H9 (cell line): ENCODE measurements at regions not wholly inside any gene's neighbourhood (a gene's known extent, or its start where the extent isn't known, plus 50 kb on each side); places are given as distances from the start of the nearest gene placed in this dataset.

Source experiments
- DNase-seq: peaks from one replicate; pipeline ENCODE4 v3.0.0-alpha.2; 2017
- H2AFZ ChIP-seq: one replicate; pipeline ENCODE4 v1.6.1; 2013; ENCODE audit warnings: mild to moderate bottlenecking, low read length, control low read depth, moderate library complexity
- H2AK5ac ChIP-seq: 2 replicates; pipeline ENCODE4 v1.6.1; 2013; ENCODE audit warnings: low read length, control low read depth, mixed read lengths; ENCODE audit not compliant: insufficient read length
- H2BK120ac ChIP-seq: one replicate; pipeline ENCODE4 v1.6.1; 2013; ENCODE audit warnings: low read depth, mild to moderate bottlenecking, low read length, control low read depth, inconsistent platforms; ENCODE audit not compliant: poor library complexity, severe bottlenecking
- H2BK12ac ChIP-seq: 2 replicates; pipeline ENCODE4 v1.6.1; 2013; ENCODE audit warnings: low read length, control low read depth, mixed read lengths, low read depth; ENCODE audit not compliant: insufficient read length
- H2BK15ac ChIP-seq: 2 replicates; pipeline ENCODE4 v1.6.1; 2013; ENCODE audit warnings: low read depth, low read length, control low read depth
- H2BK20ac ChIP-seq: one replicate; pipeline ENCODE4 v1.6.1; 2013; ENCODE audit warnings: low read depth, mild to moderate bottlenecking, low read length, control low read depth, inconsistent platforms; ENCODE audit not compliant: poor library complexity, severe bottlenecking
- H2BK5ac ChIP-seq: 2 replicates; pipeline ENCODE4 v1.6.1; 2013; ENCODE audit warnings: low read length, control low read depth, mixed read lengths; ENCODE audit not compliant: insufficient read length
- H3K14ac ChIP-seq: 2 replicates; pipeline ENCODE4 v1.6.1; 2013; ENCODE audit warnings: low read length, control low read depth; ENCODE audit not compliant: insufficient read depth
- H3K18ac ChIP-seq: 2 replicates; pipeline ENCODE4 v1.6.1; 2013; ENCODE audit warnings: low read depth, mild to moderate bottlenecking, mixed read lengths, low read length, control low read depth; ENCODE audit not compliant: insufficient read length
- H3K23ac ChIP-seq: 2 replicates; pipeline ENCODE4 v1.6.1; 2013; ENCODE audit warnings: low read length, control low read depth, mixed read lengths, low read depth; ENCODE audit not compliant: insufficient read length
- H3K23me2 ChIP-seq: 2 replicates; pipeline ENCODE4 v1.6.1; 2013; ENCODE audit warnings: low read depth, mild to moderate bottlenecking, mixed read lengths, low read length, control low read depth; ENCODE audit not compliant: insufficient read length, poor library complexity, severe bottlenecking
- H3K27ac ChIP-seq: 2 replicates; pipeline ENCODE4 v1.5.1; 2013; ENCODE audit warnings: low read length, control low read depth, mixed read lengths, low read depth; ENCODE audit not compliant: insufficient read length
- H3K27me3 ChIP-seq: 2 replicates; pipeline ENCODE4 v1.6.1; 2013; ENCODE audit warnings: low read length, control low read depth, inconsistent platforms; ENCODE audit not compliant: insufficient read depth
- H3K4ac ChIP-seq: 2 replicates; pipeline ENCODE4 v1.6.1; 2013; ENCODE audit warnings: low read depth, mild to moderate bottlenecking, control low read depth, inconsistent platforms, low read length, moderate library complexity
- H3K4me1 ChIP-seq: 2 replicates; pipeline ENCODE4 v1.6.1; 2013; ENCODE audit warnings: low read length, control low read depth, inconsistent platforms; ENCODE audit not compliant: insufficient read depth
- H3K4me2 ChIP-seq: 2 replicates; pipeline ENCODE4 v1.6.1; 2013; ENCODE audit warnings: low read length, control low read depth, mixed read lengths; ENCODE audit not compliant: insufficient read length, insufficient read depth
- H3K56ac ChIP-seq: 2 replicates; pipeline ENCODE4 v1.6.1; 2013; ENCODE audit warnings: low read depth, mild to moderate bottlenecking, mixed read lengths, low read length, control low read depth; ENCODE audit not compliant: insufficient read length
- H3K79me1 ChIP-seq: 2 replicates; pipeline ENCODE4 v1.6.1; 2013; ENCODE audit warnings: low read depth, mild to moderate bottlenecking, moderate library complexity, low read length, control low read depth, inconsistent platforms; ENCODE audit not compliant: insufficient read depth, poor library complexity, severe bottlenecking
- H3K79me2 ChIP-seq: 2 replicates; pipeline ENCODE4 v1.6.1; 2013; ENCODE audit warnings: low read length, control low read depth, inconsistent platforms; ENCODE audit not compliant: insufficient read depth
- H3K9ac ChIP-seq: 2 replicates; pipeline ENCODE4 v1.6.1; 2013; ENCODE audit warnings: low read length, control low read depth, mixed read lengths; ENCODE audit not compliant: insufficient read length; ENCODE audit errors: extremely low read depth
- H3K9me3 ChIP-seq: one replicate; pipeline ENCODE4 v1.6.1; 2013; ENCODE audit warnings: low read depth, low read length, inconsistent platforms; ENCODE audit not compliant: control insufficient read depth
- H3T11ph ChIP-seq: one replicate; pipeline ENCODE4 v1.6.1; 2013; ENCODE audit warnings: mild to moderate bottlenecking, low read length, control low read depth, inconsistent platforms
- H4K20me1 ChIP-seq: one replicate; pipeline ENCODE4 v1.6.1; 2013; ENCODE audit not compliant: control insufficient read depth, insufficient read length, insufficient read depth
- H4K5ac ChIP-seq: 2 replicates; pipeline ENCODE4 v1.6.1; 2013; ENCODE audit warnings: low read depth, mild to moderate bottlenecking, mixed read lengths, low read length, control low read depth; ENCODE audit not compliant: insufficient read length
- H4K8ac ChIP-seq: replicated peaks from 2 replicates; pipeline ENCODE4 v1.6.1; 2013; ENCODE audit warnings: low read length, control low read depth, mixed read lengths, low read depth; ENCODE audit not compliant: insufficient read length
- H4K91ac ChIP-seq: 2 replicates; pipeline ENCODE4 v1.6.1; 2013; ENCODE audit warnings: low read depth, mild to moderate bottlenecking, moderate library complexity, mixed read lengths, low read length, control low read depth; ENCODE audit not compliant: insufficient read length
- H3K27ac Mint-ChIP-seq, 3 experiments: 2 replicates in 2 of 3; 3 replicates in 1 of 3; pipeline ENCODE4 v1.8.0; 2020 to 2021; ENCODE audit warnings: mixed read lengths in 3 of 3, mild to moderate bottlenecking in 1 of 3, moderate library complexity in 1 of 3
- H3K27me3 Mint-ChIP-seq: 2 replicates; pipeline ENCODE4 v1.8.0; 2021; ENCODE audit warnings: low read depth, mild to moderate bottlenecking, moderate library complexity, mixed read lengths
- H3K36me3 Mint-ChIP-seq, 3 experiments: 2 replicates in 2 of 3; 3 replicates in 1 of 3; pipeline ENCODE4 v1.8.0; 2020 to 2021; ENCODE audit warnings: low read depth in 3 of 3, mixed read lengths in 3 of 3; ENCODE audit not compliant: insufficient read depth in 1 of 3
- H3K4me1 Mint-ChIP-seq, 2 experiments: 2 replicates each; pipeline ENCODE4 v1.8.0; 2020; ENCODE audit warnings: mixed read lengths in 2 of 2
- H3K4me3 Mint-ChIP-seq, 2 experiments: 2 replicates in 1 of 2; 3 replicates in 1 of 2; pipeline ENCODE4 v1.8.0; 2020 to 2021; ENCODE audit warnings: mild to moderate bottlenecking in 2 of 2, mixed read lengths in 2 of 2, moderate library complexity in 1 of 2
- H3K9me3 Mint-ChIP-seq, 2 experiments: 2 replicates in 1 of 2; 3 replicates in 1 of 2; pipeline ENCODE4 v1.8.0; 2020; ENCODE audit warnings: mild to moderate bottlenecking in 2 of 2, mixed read lengths in 2 of 2, moderate library complexity in 1 of 2
- TF ChIP-seq, protein P1 (sequence below): fragments of 200-600 bp; sonication (generic); conservative IDR thresholded peaks from 3 replicates; pipeline ENCODE4 v1.8.0; 2021; ENCODE audit warnings: antibody characterized with exemption, mild to moderate bottlenecking

GRCh38 chr4:52241916-52242315, 190.8 kb downstream of the SPATA18 start:
- peaks cover 0 to 2% (median 0%) of the 10 kb centered on the region in 3 experiments; a peak in 3 of 7 replicates for H3K36me3 Mint-ChIP-seq
- Histone ChIP-seq H2BK15ac (no peak overlapping the region), H3K56ac (no peak overlapping the region), H3K79me2 (no peaks in the 10 kb centered on the region), H3K23ac (no peak overlapping the region), H3K79me1 (no peaks in the 10 kb centered on the region), H4K20me1 (no peaks in the 10 kb centered on the region), H3K27ac (no peak overlapping the region), H3K14ac (no peak overlapping the region), H3K18ac (no peak overlapping the region), H2BK120ac (no peak overlapping the region), H3K9me3 (no peaks in the 10 kb centered on the region), H3K4me1 (peaks cover 3% of the 10 kb centered on the region), H3K27me3 (no peaks in the 10 kb centered on the region), H2BK5ac (no peak overlapping the region), H2AFZ (no peak overlapping the region), H3K9ac (no peak overlapping the region), H3K4me2 (no peak overlapping the region), H4K5ac (no peak overlapping the region), H3K23me2 (no peaks in the 10 kb centered on the region), H3T11ph (no peak overlapping the region), H2BK20ac (no peak overlapping the region), H3K4ac (no peak overlapping the region), H2AK5ac (no peak overlapping the region), H4K8ac (no peak overlapping the region), H4K91ac (no peak overlapping the region), H2BK12ac (no peak overlapping the region)
- H3K4me1 Mint-ChIP-seq: peaks cover 8 to 12% of the 10 kb centered on the region in 2 experiments
- no peak for DNase-seq
- no peaks in the 10 kb centered on the region for H3K9me3 Mint-ChIP-seq
- TF ChIP-seq, protein P1, sequence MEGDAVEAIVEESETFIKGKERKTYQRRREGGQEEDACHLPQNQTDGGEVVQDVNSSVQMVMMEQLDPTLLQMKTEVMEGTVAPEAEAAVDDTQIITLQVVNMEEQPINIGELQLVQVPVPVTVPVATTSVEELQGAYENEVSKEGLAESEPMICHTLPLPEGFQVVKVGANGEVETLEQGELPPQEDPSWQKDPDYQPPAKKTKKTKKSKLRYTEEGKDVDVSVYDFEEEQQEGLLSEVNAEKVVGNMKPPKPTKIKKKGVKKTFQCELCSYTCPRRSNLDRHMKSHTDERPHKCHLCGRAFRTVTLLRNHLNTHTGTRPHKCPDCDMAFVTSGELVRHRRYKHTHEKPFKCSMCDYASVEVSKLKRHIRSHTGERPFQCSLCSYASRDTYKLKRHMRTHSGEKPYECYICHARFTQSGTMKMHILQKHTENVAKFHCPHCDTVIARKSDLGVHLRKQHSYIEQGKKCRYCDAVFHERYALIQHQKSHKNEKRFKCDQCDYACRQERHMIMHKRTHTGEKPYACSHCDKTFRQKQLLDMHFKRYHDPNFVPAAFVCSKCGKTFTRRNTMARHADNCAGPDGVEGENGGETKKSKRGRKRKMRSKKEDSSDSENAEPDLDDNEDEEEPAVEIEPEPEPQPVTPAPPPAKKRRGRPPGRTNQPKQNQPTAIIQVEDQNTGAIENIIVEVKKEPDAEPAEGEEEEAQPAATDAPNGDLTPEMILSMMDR: no peak
- H3K4me3 Mint-ChIP-seq: no peak overlapping the region
- H3K27me3 Mint-ChIP-seq: no peaks in the 10 kb centered on the region
- H3K27ac Mint-ChIP-seq: no peak overlapping the region
